ENCODE measurements at regions not wholly inside any gene's neighbourhood (a gene's known extent, or its start where the extent isn't known, plus 50 kb on each side); places are given as distances from the start of the nearest gene placed in this dataset.

- Histone ChIP-seq H3K79me2 (ENCODE audit: low read depth) (no peaks in the 10 kb centered on the region), H3K4me3 (no peak overlapping the region), H3F3A (ENCODE audit: insufficient read depth, low read depth) (no peaks in the 10 kb centered on the region), H3K4me1 (replicated peaks; ENCODE audit: insufficient read depth) (no peaks in the 10 kb centered on the region), H3K9me3 (ENCODE audit: insufficient read depth, low read depth) (no peaks in the 10 kb centered on the region), H3K27ac (no peak overlapping the region), H2AFZ (no peak overlapping the region; the same call in 1 of the 2 replicates), H4K20me1 (ENCODE audit: insufficient read depth) (no peaks in the 10 kb centered on the region), H3K36me3 (ENCODE audit: low read depth) (no peaks in the 10 kb centered on the region), H3K9me2 (ENCODE audit: insufficient read depth) (no peaks in the 10 kb centered on the region; the same call in 1 of the 2 replicates), H3K27me3 (ENCODE audit: insufficient read depth, low read depth) (no peaks in the 10 kb centered on the region), H3K4me2 (no peak overlapping the region)
- no TSS peak for BruUV-seq (replicated peaks)
- TF ChIP-seq CTCF (conservative IDR thresholded peaks at IDR 0.05): no peak
- no peak for TF ChIP-seq EZH2 (IDR thresholded peaks at IDR 0.05; ENCODE audit: low read depth)
- POLR2A ChIA-PET (ENCODE audit: unreplicated experiment): no interaction called here
- no peak for DNase-seq
- CTCF ChIA-PET: no interaction called here
- intact Hi-C loops (cut with micrococcal nuclease; ENCODE audit: unreplicated experiment): no loop called here
These were observed 189.5 kb upstream of the FAT4 start for GRCh38 chr4:125125276-125125675.

GRCh38 chr4:125123570-125124109, 191.1 kb upstream of the FAT4 start:
- H3K9me2 ChIP-seq (ENCODE audit: insufficient read depth): no peaks in the 10 kb centered on the region; the same call in 1 of the 2 replicates
- H3F3A ChIP-seq (ENCODE audit: insufficient read depth, low read depth): no peaks in the 10 kb centered on the region
- H3K4me3 ChIP-seq: no peak overlapping the region
- no peaks in the 10 kb centered on the region for H3K36me3 ChIP-seq (ENCODE audit: low read depth)
- no TSS peak for BruUV-seq (replicated peaks)
- TF ChIP-seq CTCF (conservative IDR thresholded peaks at IDR 0.05) (no peak), EZH2 (IDR thresholded peaks at IDR 0.05; ENCODE audit: low read depth) (no peak)
- no peaks in the 10 kb centered on the region for H3K79me2 ChIP-seq (ENCODE audit: low read depth)
- no peaks in the 10 kb centered on the region for H3K4me1 ChIP-seq (replicated peaks; ENCODE audit: insufficient read depth)
- H2AFZ ChIP-seq: no peak overlapping the region
- no peak overlapping the region for H3K27ac ChIP-seq
- POLR2A ChIA-PET (ENCODE audit: unreplicated experiment): no interaction called here
- intact Hi-C loops (cut with micrococcal nuclease; ENCODE audit: unreplicated experiment): no loop called here
- CTCF ChIA-PET: no interaction called here
- no peaks in the 10 kb centered on the region for H4K20me1 ChIP-seq (ENCODE audit: insufficient read depth)
- H3K9me3 ChIP-seq (ENCODE audit: insufficient read depth, low read depth): no peaks in the 10 kb centered on the region
- no peak for DNase-seq
- H3K4me2 ChIP-seq: no peak overlapping the region
- no peaks in the 10 kb centered on the region for H3K27me3 ChIP-seq (ENCODE audit: insufficient read depth, low read depth)

GRCh38 chr4:125121581-125121980, 193.2 kb upstream of the FAT4 start:
- CTCF ChIA-PET: no interaction called here

More at GRCh38 chr4:125121581-125121980, 193.2 kb upstream of the FAT4 start:
- Histone ChIP-seq H3F3A (ENCODE audit: insufficient read depth, low read depth) (no peaks in the 10 kb centered on the region), H3K27ac (no peak overlapping the region), H3K9me3 (ENCODE audit: insufficient read depth, low read depth) (no peaks in the 10 kb centered on the region), H3K36me3 (ENCODE audit: low read depth) (no peaks in the 10 kb centered on the region), H4K20me1 (ENCODE audit: insufficient read depth) (no peaks in the 10 kb centered on the region), H3K27me3 (ENCODE audit: insufficient read depth, low read depth) (no peaks in the 10 kb centered on the region), H3K4me1 (replicated peaks; ENCODE audit: insufficient read depth) (no peaks in the 10 kb centered on the region), H3K4me3 (no peak overlapping the region), H3K9me2 (ENCODE audit: insufficient read depth) (no peaks in the 10 kb centered on the region; the same call in 1 of the 2 replicates), H3K4me2 (no peak overlapping the region), H2AFZ (no peak overlapping the region), H3K79me2 (ENCODE audit: low read depth) (no peaks in the 10 kb centered on the region)
- intact Hi-C loops (cut with micrococcal nuclease; ENCODE audit: unreplicated experiment): no loop called here
- TF ChIP-seq CTCF (conservative IDR thresholded peaks at IDR 0.05): no peak
- no peak for TF ChIP-seq EZH2 (IDR thresholded peaks at IDR 0.05; ENCODE audit: low read depth)
- BruUV-seq (replicated peaks): no TSS peak
- DNase-seq: no peak
- POLR2A ChIA-PET (ENCODE audit: unreplicated experiment): no interaction called here
